HEK293T (cell line): ENCODE measurements at regions not wholly inside any gene's neighbourhood (a gene's known extent, or its start where the extent isn't known, plus 50 kb on each side); places are given as distances from the start of the nearest gene placed in this dataset.

ENCODE experiments used
- CTCF ChIA-PET: fragments of 350-600 bp; formaldehyde crosslinking; extraction: SDS; loops from one replicate; lab custom pipeline; 2021; ENCODE audit warnings: antibody characterized with exemption, inconsistent platforms; lab: Yijun Ruan, JAX
- POLR2A ChIA-PET: fragments of 350-600 bp; formaldehyde crosslinking; extraction: SDS; loops from one replicate; lab custom pipeline; 2020; ENCODE audit warnings: antibody characterized with exemption, inconsistent platforms; lab: Yijun Ruan, JAX
- DNase-seq: peaks from one replicate; pipeline ENCODE4 v3.0.0; 2012; ENCODE audit warnings: mixed read lengths; ENCODE audit errors: extremely low spot score
- ARNT ChIP-seq: fragments of 450-650 bp; IDR thresholded peaks from 2 replicates; pipeline ENCODE4 v1.6.1; 2017; ENCODE audit warnings: mild to moderate bottlenecking
- BHLHE40 ChIP-seq: fragments of 450-650 bp; IDR thresholded peaks from 2 replicates; pipeline ENCODE4 v1.6.1; 2016; ENCODE audit warnings: mild to moderate bottlenecking, moderate library complexity, borderline replicate concordance
- CTBP1 ChIP-seq: fragments of 450-650 bp; IDR thresholded peaks from 2 replicates; pipeline ENCODE4 v1.6.1; 2016; ENCODE audit warnings: borderline replicate concordance
- ELF4 ChIP-seq: fragments of 450-650 bp; IDR thresholded peaks from 2 replicates; pipeline ENCODE4 v1.6.1; 2017; ENCODE audit warnings: antibody characterized with exemption
- FOXA1 ChIP-seq: fragments of 450-650 bp; IDR thresholded peaks from 2 replicates; pipeline ENCODE4 v1.6.1; 2016; ENCODE audit warnings: mild to moderate bottlenecking
- FOXK2 ChIP-seq: fragments of 450-650 bp; IDR thresholded peaks from 2 replicates; pipeline ENCODE4 v1.6.1; 2016; ENCODE audit warnings: mild to moderate bottlenecking
- FOXM1 ChIP-seq: fragments of 450-650 bp; IDR thresholded peaks from 2 replicates; pipeline ENCODE4 v1.6.1; 2017; ENCODE audit warnings: mild to moderate bottlenecking, borderline replicate concordance
- HDGF ChIP-seq: fragments of 450-650 bp; IDR thresholded peaks from 2 replicates; pipeline ENCODE4 v1.6.1; 2017; ENCODE audit warnings: antibody characterized with exemption, borderline replicate concordance
- L3MBTL2 ChIP-seq: fragments of 450-650 bp; conservative IDR thresholded peaks from 2 replicates; pipeline ENCODE4 v1.6.1; 2016; ENCODE audit warnings: mild to moderate bottlenecking
- LEF1 ChIP-seq: fragments of 450-650 bp; IDR thresholded peaks from 2 replicates; pipeline ENCODE4 v1.6.1; 2017; ENCODE audit warnings: mild to moderate bottlenecking, borderline replicate concordance
- NFRKB ChIP-seq: fragments of 450-650 bp; IDR thresholded peaks from 2 replicates; pipeline ENCODE4 v1.6.1; 2016; ENCODE audit warnings: mild to moderate bottlenecking, moderate library complexity
- SP1 ChIP-seq: fragments of 450-650 bp; IDR thresholded peaks from 2 replicates; pipeline ENCODE4 v1.6.1; 2017
- SUZ12 ChIP-seq: fragments of 450-650 bp; IDR thresholded peaks from 2 replicates; pipeline ENCODE4 v1.6.1; 2016; ENCODE audit warnings: mild to moderate bottlenecking
- TARDBP ChIP-seq: fragments of 450-650 bp; IDR thresholded peaks from 2 replicates; pipeline ENCODE4 v1.6.1; 2016
- ZNF384 ChIP-seq: fragments of 450-650 bp; IDR thresholded peaks from 2 replicates; pipeline ENCODE4 v1.6.1; 2016
- TF ChIP-seq, protein P1 (sequence below): fragments of 450-650 bp; IDR thresholded peaks from 2 replicates; pipeline ENCODE4 v1.6.1; 2016

DNA sequence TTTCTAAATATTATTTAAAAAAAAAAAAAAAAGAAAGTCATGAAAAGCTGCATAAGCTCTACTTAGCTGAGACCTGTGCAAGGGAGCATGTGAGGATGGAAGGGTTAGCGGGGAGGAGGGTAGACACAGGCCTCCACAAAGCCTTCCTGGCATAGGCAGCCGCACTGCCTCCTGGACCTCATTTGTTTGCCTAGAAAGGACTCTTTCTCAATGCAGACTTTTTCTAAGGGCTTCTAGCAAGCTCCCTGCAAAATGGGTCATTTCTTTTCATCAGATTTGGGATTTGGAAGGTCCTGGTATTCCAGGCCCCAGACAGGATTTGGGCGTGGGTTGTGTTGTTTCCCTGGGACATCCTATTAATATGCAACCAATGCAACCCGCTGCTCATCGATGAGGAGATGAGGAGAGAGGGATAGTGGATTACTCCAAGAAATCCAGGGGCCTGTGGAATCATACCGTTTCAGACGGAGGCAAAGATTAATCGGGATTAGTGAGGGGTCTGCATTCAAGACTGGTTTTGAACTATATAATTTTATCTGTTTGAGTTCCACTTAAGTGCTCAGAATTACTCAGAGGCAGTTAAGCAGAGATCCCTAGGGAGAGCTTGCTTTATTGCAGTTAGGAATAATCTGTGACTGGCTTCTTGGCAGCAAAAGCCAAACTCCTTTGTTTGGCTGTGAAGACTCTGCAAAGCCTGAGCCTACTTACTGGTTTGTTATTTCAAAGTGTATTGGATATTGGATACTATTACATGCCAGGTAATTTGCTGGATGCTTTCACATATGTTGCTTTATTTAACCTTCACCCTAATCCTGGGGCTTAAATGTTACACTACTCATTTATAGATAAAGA is 106.9 kb upstream of the NAV2 start:
- CTCF ChIA-PET: no interaction called here
- peak; percentile 40 for DNase-seq
- TF ChIP-seq L3MBTL2: no peak
- no peak for TF ChIP-seq LEF1
- TF ChIP-seq SUZ12: no peak
- no peak for TF ChIP-seq BHLHE40
- no peak for TF ChIP-seq TARDBP
- no peak for TF ChIP-seq NFRKB
- TF ChIP-seq SP1: no peak
- no peak for TF ChIP-seq HDGF
- no peak for TF ChIP-seq ARNT
- no peak for TF ChIP-seq FOXA1
- POLR2A ChIA-PET: no interaction called here

DNA sequence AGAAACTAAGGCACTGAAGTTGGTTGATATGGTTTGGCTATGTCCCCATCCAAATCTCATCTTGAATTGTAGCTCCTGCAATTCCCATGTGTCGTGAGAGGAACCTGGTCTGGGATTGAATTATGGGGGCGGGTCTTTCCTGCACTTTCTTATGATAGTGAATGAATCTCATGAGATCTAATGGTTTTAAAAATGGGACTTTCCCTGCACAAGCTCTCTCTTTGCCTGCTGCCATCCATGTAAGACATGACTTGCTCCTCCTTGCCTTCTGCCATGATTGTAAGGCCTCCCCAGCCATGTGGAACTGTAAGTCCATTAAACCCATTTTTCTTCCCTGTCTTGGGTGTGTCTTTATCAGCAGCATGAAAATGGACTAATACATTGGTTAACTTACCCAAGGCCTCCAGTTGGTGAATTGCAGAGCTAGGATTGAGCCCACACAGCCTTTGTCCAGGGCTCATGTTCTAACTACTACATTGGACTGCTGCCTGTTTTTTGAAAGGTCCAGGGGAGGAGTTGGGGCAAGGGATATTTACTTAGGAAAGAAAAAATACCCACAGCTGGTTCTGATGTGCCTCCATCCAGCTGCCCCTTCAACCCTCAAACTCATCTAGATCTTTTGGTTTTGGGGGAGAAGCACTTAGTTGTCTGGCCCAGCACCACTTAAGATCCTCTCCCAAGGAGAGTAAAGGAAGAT is 107.8 kb upstream of the NAV2 start:
- TF ChIP-seq ARNT (no peak), FOXK2 (no peak)
- TF ChIP-seq, protein P1, sequence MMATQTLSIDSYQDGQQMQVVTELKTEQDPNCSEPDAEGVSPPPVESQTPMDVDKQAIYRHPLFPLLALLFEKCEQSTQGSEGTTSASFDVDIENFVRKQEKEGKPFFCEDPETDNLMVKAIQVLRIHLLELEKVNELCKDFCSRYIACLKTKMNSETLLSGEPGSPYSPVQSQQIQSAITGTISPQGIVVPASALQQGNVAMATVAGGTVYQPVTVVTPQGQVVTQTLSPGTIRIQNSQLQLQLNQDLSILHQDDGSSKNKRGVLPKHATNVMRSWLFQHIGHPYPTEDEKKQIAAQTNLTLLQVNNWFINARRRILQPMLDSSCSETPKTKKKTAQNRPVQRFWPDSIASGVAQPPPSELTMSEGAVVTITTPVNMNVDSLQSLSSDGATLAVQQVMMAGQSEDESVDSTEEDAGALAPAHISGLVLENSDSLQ: no peak
- DNase-seq: no peak
- ChIA-PET POLR2A (no interaction called here), CTCF (no interaction called here)

DNA sequence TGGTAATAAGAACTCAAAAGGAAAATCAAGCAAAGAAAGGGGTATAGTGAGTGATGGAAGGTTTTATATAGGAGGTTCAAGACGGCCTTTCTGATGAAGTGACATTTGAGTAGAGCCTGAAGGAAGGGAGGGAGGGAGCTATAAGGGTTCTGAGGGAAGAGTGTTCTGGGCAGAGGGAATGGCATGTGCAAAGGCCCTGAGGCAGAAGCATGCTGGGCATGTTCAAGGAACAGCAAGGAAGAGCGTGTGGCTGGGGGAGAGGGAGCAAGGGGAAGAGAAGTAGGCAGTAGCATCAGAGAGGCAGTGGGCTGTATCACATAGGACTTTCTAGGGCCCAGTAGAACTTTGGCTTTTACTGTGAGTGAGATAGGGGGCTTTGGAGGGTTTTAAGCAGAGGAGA is 108.9 kb upstream of the NAV2 start:
- TF ChIP-seq HDGF (no peak), SUZ12 (no peak), L3MBTL2 (no peak), BHLHE40 (no peak), FOXM1 (no peak), NFRKB (no peak)
- TF ChIP-seq, protein P1: no peak
- CTCF ChIA-PET: no interaction called here
- no peak for DNase-seq
- POLR2A ChIA-PET: no interaction called here

DNA sequence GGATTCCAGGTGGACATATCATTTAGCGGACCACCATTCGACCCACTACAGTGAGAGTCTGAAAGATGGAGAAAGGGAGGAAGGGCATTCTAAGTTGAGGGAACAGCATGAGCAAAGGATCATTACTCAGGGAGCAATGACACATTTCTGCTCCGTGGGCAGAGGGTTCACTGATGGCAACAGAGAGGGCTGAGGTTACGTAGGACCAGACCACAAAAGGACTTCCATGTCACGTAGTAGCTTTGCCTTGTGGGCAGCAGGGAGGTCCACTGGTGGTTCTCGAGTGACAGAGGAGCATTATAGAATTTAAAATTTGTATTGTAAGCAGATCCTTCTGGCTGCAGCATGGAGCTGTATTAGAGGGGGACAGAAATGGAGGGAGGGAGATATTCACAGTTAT is 109.7 kb upstream of the NAV2 start:
- ChIA-PET CTCF (no interaction called here), POLR2A (no interaction called here)
- TF ChIP-seq SUZ12: no peak
- no peak for DNase-seq

DNA sequence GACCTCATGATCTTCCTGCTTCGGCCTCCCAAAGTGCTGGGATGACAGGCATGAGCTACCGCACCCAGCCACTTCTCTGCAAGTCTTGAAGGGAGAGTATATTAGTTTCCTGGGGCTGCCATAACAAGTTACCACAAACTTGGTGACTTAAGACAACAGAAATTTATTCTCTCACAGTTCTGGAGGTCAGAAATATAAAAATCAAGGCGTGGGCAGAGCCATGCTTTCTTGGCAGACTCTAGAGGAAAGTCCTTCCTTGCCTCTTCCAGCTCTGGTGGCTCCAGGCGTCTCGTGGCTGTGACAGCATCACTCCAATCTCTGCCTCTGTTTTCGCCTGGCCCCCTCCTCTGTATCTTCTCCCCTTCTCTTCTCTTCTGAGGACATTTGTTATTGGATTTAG is 110.2 kb upstream of the NAV2 start:
- DNase-seq: no peak
- ChIA-PET CTCF (no interaction called here), POLR2A (no interaction called here)
- TF ChIP-seq FOXM1 (no peak), HDGF (no peak), LEF1 (no peak), FOXK2 (no peak), BHLHE40 (no peak), ELF4 (no peak), SUZ12 (no peak), NFRKB (no peak), TARDBP (no peak), ARNT (no peak), SP1 (no peak), CTBP1 (no peak), FOXA1 (no peak)
- TF ChIP-seq, protein P1: no peak

DNA sequence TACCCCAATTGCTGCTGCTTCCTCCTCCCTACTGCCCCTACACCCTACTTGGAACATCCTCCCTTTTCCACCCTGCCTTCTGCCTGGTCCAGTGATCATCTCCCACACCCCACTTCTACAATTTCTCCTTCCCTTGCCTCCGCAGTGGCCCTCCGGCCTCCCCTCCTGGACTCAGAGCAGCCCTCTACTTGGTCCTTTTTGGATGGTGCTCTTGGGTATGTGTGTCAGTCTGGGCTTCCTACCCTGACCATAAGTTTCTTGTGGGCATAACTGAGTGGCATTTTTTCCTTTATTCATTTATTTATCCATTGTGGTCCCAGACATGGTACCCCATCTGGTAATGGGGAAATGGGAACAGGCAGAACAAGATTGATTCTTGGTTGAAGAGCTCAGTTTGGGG is 111.4 kb upstream of the NAV2 start:
- no peak for DNase-seq
- ChIA-PET POLR2A (no interaction called here), CTCF (no interaction called here)
- TF ChIP-seq FOXM1: no peak
- no peak for TF ChIP-seq ZNF384
- no peak for TF ChIP-seq CTBP1
- TF ChIP-seq LEF1: no peak
- no peak for TF ChIP-seq L3MBTL2
- no peak for TF ChIP-seq NFRKB

DNA sequence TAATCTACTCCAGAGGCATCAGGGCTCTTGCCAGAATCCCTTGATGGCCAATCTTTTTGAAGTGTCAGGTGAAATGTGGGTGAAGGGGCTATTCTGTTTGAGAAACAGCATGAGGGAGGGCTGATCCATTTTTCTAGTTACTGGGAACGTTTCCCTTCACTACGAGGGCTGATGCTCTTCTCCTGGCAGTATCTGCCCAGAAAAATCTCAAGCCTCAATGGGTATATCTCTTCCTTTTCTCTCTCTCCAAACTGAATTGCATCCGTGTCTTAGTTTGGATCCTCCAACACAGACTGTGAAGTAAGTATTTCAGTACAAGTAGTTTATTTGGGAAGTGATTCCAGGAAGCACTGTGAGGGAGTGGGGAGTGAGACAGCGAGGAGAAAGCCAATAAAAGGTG is 113.0 kb upstream of the NAV2 start:
- ChIA-PET POLR2A (no interaction called here), CTCF (no interaction called here)
- TF ChIP-seq CTBP1 (no peak), LEF1 (no peak), TARDBP (no peak), ZNF384 (no peak), L3MBTL2 (no peak), FOXA1 (no peak), ARNT (no peak), FOXM1 (no peak), HDGF (no peak), NFRKB (no peak), ELF4 (no peak)
- TF ChIP-seq, protein P1: no peak
- no peak for DNase-seq
